Stimulated activated CD4-positive, alpha-beta T cell treated with anti-CD3 and anti-CD28 coated beads, Interleukin-1b, Interleukin-23, amount 100 ng/mL, for 48 hours (primary cell): ENCODE measurements at regions not wholly inside any gene's neighbourhood (a gene's known extent, or its start where the extent isn't known, plus 50 kb on each side); places are given as distances from the start of the nearest gene placed in this dataset.
"Not testable (repeated sequence)": the region's sequence is repeated elsewhere in the genome, so short reads cannot be mapped to it uniquely, and the experiment has no call there.

ENCODE experiments used
- DNase-seq: peaks from one replicate; pipeline ENCODE4 v3.0.0-alpha.2; 2020

DNA sequence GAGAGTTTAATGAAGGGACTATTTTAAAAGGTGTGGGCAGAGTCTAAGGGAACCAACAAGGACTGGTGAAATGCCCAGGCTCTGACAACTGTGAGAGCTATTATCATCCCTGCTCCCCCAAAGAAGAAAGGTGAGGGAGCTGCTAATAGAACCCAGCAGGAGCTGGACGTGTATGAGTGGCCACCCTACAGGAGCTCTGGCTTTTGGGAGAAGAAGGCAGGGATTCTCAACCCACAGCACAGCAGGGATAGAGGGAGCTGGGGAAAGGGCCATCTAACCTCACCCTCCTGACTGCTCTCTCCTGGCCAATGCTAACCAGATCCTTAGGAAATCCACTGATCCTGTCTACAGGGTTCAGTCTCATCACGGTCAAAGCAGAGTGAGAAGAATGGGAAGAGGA is 57.1 kb downstream of the GRIN2B start:
- DNase-seq, result no peak

DNA sequence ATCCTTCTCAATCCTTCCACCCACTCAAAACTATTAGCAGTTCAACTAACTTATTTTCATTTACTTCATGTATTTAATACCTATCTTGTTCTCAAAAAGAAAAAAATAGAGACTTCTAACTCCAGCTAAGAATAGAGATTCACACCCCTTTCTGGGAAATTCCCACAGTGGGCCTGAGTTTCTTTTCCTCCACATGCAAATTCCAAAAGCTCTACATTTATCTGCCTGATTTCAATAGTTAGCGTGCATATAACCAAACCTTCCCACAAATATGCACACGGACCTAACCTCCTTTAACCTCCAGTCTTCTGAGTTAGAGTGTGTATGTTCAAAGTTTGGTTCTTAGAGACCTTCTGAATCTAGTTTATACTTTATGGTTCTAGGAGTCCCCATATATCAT is 62.5 kb downstream of the GRIN2B start:
- no peak for DNase-seq

DNA sequence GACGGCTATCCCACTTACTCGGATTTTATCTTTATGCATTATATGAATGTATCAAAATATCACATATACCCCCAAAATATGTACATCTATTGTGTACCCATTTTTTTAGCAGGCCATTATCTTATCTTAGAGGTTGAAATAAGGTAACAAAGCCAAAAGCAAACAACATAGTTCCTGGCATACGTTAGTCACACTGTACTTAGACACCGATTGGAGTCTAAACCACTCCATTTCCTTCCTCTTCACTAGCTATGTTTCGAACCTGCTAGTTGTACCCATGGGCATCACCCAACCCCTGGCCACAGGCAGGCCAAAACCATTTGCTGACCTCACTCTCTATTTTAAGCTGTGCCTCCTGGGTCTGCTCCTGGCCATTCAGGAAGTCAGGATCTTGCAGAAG is 66.3 kb downstream of the GRIN2B start:
- DNase-seq, result no peak

DNA sequence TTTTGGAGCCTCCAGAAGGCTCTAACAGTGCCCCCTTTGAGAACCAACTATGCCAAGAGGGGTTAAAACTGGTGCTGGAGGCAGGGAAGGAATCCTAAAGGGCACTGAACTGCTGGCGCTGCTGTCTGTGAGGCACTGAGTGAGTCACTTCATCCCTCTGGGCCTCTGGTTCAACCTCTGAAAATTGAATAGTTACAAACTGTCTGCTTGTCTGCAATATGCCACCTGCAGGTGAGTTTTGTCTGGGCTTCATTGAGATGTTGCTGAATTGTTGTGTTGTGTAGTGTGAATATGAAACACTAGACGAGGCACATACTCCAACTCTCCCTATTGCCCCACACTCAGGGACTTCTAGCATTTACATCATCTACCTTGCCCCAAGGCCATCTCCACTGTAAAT is 68.0 kb downstream of the GRIN2B start:
- DNase-seq, result no peak

DNA sequence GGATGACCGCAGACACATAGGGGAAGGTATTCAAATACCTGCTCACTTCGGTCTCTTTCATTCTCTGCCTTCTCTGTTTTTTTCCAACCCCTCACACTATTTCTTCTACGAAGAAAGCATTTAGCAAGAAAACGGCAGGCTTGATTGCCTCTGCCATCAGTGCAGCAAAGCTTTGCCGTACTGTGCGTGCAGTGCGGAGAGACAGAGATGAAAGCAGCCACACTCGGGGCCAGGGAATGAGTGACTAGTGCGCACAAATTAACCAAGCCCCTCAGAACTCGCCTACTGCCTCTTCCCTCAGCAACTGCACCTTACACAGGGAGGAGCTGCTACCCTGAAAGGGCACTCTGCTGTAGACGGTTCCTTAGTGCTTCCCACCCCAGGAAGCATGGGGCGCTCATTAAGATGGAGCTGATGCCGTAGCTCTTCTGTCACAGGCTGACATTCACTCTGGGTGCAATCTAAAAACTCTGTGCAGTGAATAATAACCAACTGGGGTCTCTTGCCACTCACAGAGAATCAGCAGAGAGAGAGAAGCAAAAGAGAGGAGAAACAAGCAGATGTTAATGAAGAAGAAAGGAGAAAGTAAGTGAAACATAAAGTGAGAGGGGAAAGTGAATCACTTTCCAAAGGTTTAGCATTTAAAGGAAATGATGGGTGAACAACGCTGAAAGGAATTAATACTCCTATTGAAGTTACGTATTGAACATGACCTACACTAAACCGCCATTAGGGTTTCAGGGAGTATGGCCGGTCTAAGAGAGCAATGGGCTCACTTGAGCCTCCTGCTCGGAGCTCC is 69.4 kb downstream of the GRIN2B start:
- no peak for DNase-seq

DNA sequence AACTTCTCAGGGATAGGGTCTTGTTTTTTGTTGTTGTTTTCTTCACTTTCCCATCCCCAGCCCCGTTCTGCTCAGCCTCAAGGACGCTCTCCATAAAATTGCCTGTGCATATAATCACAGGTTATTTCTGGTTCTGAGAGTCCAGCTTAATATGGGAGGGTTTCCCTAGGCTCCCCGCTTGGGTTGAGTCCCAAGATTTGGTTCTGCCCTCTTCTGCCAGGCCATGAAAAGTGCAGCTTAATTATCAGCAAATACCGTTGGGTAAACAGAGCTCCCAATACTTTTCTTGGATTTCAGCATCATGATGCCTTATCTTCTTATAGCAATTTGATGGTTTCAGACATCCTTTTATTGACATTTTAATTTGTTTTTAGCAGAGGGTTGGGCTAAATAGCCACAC is 75.6 kb downstream of the GRIN2B start:
- DNase-seq, result no peak

DNA sequence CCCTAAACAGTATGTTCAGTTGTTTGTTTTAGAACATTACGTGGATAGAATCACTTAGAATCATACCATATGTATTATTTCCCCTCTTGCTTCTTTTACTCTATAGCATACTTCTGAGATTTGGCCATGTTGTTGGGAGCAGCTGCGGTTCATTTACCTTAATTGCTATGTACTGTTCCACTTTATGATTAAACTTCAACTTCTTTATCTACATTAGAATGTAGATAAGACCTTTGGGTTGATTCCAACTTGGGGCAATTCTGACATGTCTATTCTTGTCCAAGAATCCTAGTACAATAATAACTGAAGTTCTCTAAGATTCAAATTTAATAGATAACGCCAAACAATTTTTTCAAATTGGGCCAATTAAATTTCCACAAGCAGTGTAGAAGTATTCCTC is 80.7 kb downstream of the GRIN2B start:
- no peak for DNase-seq

DNA sequence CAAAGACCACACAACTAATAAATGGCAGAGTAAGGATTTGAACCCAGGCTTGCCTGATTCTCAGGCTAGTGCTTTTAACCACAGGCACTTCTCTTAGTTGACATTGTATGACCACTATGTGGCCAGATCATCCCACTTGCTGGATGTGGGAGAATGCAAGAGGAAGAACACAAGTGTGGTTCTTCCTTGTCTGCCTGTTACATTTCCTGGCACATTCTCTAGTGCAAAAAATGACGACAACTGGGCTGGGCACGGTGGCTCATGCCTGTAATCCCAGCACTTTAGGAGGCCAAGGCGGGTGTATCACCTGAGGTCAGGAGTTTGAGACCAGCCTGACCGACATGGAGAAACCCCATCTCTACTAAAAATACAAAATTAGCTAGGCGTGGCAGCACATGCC is 83.0 kb downstream of the GRIN2B start:
- not testable (repeated sequence) for DNase-seq

DNA sequence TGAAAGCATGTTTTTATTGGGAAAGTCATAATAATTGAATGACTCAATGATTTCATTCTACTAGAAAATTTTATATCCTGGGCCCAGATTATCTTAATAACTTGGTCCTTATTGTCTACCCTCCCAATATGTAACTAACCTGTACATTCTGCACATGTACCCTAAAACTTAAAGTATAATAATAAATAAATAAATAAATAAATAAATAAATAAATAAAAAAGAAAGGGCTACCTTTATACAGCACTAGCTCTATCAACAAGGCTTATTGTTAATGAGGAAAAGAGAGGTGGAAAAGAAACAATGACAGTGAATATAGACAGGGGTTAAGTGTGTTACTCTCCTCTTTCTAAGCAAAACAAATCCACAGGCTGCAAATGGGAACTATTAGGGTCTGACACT is 83.6 kb downstream of the GRIN2B start:
- DNase-seq, result no peak

DNA sequence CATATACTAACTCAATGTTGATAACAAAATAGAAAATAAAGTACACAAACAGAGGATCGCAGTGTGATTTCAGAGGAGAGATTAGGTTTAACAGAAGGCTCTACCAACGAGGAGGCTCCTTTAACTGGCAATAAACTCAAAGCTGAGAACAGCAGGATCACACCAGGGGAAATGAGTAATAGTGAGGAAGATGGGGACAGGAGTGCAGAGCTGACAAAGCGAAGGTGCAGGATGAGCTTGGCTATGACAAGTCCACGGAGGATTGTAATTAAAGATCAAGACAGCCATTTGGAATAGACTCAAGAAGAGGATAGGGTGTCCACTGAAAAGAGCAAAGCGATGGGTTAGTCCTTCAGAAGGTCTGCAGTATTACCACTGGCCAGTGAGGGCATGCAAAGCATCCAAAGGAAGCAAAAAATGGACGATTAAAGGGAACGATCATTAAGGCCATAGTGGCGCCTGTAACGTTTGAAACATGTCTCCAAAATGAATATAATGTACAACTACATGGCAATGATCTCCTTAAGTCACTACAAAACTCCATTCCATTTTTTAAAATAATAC is 85.3 kb downstream of the GRIN2B start:
- DNase-seq, result no peak

DNA sequence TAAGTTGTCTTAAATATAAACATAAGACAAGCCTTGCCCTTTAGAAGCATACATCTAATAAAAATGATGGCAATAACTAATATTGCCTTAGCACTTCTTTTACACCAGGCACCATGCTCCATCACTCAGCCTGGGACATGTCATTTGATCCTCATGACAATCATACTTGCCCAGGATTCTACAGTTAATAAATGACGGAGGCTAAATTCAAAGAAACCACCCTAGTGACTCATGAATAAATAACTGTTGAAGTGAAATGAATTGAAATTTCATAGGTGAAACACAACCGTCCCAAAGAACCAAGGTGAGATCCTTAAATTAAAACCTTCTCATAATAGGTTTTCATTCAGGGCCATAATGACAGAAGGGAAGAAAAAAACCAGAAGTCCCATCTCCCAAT is 89.5 kb downstream of the GRIN2B start:
- no peak for DNase-seq

DNA sequence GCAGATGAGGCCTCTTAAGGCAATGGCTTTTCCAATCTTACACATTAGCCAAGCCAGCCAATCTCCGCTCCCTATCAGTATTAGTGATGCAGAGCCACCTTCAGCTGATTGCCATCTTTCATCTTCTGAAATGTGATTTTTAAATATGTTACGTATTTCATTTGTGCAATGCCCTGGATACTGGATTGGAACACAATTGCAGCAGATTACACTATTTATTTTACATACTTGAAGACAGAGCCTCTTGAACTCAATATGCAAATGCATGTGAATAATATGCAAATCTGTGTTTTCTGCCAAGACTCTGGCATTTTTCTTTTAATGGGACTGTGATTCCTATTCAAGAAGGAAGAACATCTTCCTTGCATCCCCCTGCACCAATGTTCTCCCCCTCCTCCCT is 90.5 kb downstream of the GRIN2B start:
- DNase-seq, result no peak

DNA sequence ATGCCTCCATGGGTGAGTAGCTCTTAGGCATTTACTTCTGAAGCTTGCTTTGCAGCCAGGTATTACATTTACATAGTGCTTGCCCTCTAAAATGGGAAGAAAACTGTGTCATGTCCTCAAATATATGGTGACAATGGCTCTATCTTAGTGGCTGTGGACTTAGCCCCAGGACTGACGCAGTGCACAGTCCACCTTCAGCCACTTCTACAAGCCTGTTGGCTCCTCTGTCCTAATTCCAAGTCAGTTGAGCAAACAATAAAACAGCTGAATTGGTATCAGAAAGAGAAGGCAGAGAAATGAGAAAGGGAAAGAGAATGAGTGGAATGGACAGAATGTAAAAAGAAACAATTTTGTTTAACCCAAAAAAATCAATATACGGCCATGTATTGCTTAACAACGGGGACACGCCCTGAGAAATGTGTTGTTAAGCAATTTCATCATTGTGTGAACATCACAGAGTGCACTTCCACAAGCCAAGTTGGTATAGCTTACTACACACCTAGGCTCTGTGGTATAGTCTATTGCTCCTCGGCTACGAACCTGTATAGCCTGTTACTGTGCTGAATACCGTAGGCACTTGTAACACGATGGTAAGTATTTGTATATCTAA is 93.5 kb downstream of the GRIN2B start:
- no peak for DNase-seq

DNA sequence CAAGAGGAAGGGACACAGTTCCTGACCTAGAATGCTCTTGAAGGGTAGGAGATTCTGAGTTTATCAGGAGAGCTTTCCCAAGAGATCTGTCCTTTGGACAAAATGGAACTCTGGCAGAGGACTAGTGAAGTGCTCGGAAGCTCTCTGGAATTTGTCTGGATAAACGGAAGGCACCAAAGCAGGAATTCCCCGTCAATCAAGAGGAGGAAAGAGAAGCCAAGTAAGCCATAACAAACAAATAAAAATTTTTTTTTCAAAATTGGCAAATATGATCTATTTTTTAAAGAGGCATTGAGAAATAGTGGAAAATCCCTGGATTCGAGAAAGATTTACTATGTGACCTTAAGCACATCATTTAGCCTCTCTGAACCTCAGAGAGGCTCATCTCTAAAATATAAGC is 99.2 kb downstream of the GRIN2B start:
- DNase-seq, result no peak

DNA sequence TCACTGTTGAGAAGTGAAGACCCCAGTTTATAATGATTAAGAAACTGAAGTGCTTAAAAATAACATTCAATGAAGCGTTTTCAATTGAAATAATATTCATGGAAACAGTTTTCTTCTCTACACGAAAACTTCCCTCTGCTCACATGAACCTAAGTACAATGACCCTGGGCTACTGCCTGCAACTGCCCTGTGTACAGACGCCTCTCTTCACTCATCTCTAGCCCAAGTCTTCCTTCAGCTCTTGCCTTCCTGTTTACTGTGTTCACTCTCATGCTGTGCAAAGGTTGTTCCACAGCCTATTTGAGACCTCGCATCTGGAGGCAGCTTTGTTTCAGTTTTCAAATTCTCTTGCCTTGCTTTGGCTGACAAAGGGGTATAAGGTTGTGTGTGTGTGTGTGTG is 100.8 kb downstream of the GRIN2B start:
- no peak for DNase-seq

DNA sequence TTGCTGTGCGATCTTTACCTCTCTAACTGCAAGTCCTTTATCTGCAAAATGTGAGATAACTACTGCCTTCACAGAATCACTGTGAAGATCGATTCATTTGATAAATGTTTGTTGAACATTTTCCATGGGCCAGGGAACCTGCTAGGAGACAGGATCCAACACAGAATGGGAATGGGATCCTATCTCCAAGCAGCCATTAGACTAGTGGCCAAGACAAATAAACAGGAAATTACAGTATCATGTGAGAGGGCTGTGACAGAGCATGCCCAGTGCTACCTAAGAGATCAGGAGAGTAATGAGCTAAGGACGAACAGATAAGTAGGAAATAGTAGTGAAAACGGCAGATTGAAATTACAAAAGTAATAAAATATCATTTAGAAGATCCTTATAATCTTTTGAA is 105.7 kb downstream of the GRIN2B start:
- no peak for DNase-seq

DNA sequence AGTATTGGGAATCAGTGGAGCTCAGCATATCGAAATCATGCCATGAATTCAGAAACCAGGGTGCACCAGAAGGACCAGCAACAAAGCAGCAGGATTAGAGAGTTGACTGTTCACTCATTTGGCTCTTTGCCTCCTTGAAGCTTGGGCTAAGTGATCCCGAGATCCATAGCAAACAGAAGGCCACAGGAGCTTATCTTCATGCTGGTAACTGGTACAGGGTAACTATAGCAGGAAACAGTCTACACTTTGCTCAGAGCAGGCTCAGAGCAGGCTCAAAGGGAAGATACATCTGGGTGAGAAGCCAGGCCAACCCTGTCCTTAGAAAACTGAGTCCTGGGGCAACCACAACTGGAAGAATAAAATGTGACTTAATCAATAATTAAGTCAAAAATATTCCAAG is 111.1 kb downstream of the GRIN2B start:
- DNase-seq, result no peak

DNA sequence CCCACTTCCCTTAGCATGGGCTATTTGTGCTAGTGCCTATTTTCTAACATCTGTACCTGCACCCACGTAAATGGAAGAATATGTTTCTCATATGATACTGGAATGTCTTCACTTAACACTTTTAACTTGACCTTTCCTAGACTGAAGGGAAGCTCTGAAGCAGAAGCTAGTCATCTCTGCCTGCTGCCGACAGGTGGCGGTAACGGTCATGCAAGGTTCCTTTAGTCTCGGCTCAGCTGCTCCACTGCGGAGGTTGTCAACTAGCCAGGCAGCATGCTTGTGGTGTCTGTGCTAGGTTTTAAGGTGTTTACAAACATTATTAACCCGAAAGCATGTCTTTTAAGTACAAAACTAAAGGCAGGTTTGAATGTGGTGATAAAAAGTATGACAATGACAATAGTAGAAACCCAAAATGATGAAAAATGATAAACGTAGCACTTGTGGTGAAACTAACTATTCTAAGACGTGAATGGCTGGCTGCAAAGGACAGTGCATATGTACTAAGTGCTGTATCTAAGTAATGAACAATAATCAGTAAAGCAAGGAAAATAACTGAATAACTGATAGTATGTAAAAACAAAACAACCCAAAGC is 117.2 kb downstream of the GRIN2B start:
- DNase-seq, result peak; percentile 52

DNA sequence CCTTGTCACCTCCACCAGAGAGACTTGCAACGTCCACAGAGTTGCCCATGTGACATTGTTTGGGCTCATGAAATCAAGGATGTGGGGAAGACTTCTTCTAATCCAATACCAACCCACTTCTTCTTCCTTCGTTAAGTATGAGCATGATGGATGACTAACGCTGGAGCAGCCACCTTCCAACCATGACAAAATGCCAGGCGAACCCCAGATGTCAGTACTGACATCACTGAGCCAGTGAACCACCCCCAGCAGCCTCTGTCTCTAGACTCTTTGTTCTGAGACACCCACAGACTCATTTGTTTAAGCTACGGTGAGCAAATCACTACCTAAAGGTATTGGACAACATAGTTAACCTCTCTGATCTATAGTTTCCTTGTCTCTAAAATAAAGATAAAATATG is 123.7 kb downstream of the GRIN2B start:
- DNase-seq, result no peak

DNA sequence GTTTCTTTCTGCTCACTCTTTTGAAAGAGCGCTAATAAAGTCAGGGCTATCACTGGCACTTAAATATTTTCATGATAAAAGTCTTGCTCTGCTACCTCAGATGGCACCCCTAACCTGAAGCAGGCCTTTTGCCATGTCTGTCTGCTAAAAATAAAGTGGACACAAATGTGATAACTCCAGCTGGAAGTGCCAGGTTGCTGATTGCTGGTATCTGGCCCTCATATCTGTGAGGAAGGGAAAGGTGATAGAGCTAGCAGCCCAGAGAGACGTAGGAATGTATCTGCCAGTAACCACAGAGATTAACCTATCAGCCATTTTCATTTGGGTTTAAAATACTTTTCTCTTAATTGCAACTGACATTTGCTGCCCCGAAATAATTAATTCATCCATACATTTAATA is 127.9 kb downstream of the GRIN2B start:
- no peak for DNase-seq

DNA sequence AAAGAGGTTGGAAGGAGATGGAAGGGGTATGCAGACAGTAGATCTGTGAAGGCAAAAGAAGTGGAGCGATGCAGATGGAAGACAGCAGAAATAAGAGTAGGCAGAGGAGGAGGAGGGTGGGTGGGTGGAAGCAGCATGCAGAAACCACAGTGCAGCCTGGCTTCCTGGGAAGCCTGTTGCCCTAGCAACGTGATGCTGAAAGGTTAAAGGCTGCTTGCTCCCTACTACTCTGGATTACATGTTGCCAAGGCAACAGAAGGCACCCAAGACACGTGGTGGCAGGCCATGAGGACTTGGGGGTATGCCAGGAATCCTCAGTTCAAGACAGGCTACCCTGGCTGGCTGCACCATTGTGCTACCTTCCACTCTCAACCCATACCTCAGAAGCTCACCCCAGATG is 129.6 kb downstream of the GRIN2B start:
- DNase-seq, result no peak

DNA sequence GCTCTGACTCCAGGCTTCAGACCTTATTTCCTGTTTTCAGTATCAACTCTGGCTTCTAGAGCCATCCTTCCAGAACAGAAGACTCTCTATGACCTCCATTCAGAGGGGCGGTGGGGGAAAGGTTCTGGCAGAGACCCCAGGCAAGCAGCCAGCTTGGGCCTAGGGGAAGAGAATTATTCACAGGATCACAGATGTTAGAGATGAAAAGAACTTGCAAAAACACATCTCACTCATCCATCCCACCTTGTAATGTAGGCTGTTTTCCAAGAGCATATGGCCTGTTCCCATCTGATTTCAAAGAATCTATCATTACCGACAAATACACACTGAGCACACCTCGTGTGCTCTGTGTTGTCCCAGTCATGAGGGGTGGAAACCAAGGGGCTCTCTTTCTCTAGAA is 131.9 kb downstream of the GRIN2B start:
- no peak for DNase-seq

DNA sequence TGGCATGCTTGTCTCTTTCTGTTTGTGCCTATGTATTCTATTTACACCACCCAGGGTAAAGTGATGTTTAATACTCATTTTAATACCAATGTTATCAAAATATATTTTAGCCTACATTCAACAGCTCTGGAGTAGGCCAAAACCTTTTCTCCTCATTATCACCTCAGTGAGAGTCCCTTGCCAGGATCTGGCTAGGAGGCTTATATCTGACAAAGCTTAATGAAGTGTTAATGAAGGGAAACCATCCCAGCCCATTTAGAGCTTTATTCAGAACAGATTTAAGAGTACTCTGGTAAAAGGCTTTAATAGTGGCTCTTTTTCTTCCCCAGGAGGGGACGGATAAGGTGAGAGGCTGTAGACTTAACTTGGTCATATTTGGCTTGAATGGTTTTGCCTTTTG is 137.6 kb downstream of the GRIN2B start:
- DNase-seq, result no peak

DNA sequence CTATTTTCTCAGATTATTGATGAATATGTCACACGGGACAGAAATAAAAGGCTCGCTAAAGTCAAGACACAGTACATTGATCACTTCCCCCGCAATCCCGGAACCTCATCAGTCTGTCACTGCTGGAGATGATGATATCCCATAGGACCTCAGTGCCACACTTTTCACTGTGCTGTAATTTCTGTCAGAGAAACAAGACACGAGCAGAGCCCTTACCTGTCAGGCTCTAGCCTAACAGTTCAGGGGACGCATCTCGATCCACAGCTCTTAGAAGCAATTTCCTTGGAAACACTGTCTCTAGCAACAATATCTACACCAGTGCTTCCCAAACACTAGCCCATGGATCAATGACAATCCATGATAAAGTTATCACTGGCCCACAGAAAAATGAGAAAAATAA is 140.0 kb downstream of the GRIN2B start:
- DNase-seq, result no peak
